ENCODE measurements at regions not wholly inside any gene's neighbourhood (a gene's known extent, or its start where the extent isn't known, plus 50 kb on each side); places are given as distances from the start of the nearest gene placed in this dataset.

GRCh38 chr13:32902029-32902780 is 114.0 kb upstream of the KL start:
- Mint-ChIP-seq H3K27ac (no peak overlapping the region), H3K36me3 (ENCODE audit: low read depth) (no peaks in the 10 kb centered on the region), H3K4me1 (ENCODE audit: low read depth) (peaks cover 23% of the 10 kb centered on the region), H3K4me3 (no peak overlapping the region), H3K27me3 (no peaks in the 10 kb centered on the region), H3K9me3 (no peaks in the 10 kb centered on the region)
- POLR2A ChIA-PET, result no interaction called here
- ATAC-seq (no peak), DNase-seq (no peak)
- TF ChIP-seq CTCF (IDR thresholded peaks at IDR 0.05), result no peak
- CTCF ChIA-PET, result no interaction called here
- intact Hi-C loops (cut with micrococcal nuclease), result loop anchor here (10.0 kb wide), 1 partner anchor 317 kb away; the partner anchor contains the start of gene PDS5B

- no peak for TF ChIP-seq CTCF (IDR thresholded peaks at IDR 0.05)
Observed at GRCh38 chr13:32902874-32903273, 113.3 kb upstream of the KL start.

GRCh38 chr13:32903720-32904119 is 112.5 kb upstream of the KL start:
- Mint-ChIP-seq H3K36me3 (ENCODE audit: low read depth) (no peaks in the 10 kb centered on the region), H3K4me1 (ENCODE audit: low read depth) (peaks cover 23% of the 10 kb centered on the region), H3K4me3 (no peak overlapping the region), H3K9me3 (no peaks in the 10 kb centered on the region), H3K27me3 (no peaks in the 10 kb centered on the region), H3K27ac (no peak overlapping the region)
- no peak for ATAC-seq
- ChIA-PET POLR2A (interaction anchor here (1.1 kb wide), 1 partner anchor 51 kb away, joined by 3 read pairs; no protein-coding TSS in a partner anchor), CTCF (no interaction called here)
- no peak for TF ChIP-seq CTCF (IDR thresholded peaks at IDR 0.05)
- no peak for DNase-seq
- intact Hi-C loops (cut with micrococcal nuclease), result loop anchor here (10.0 kb wide), 1 partner anchor 319 kb away; the partner anchor contains the start of gene PDS5B

More at GRCh38 chr13:32902874-32903273, 113.3 kb upstream of the KL start:
- no peaks in the 10 kb centered on the region for H3K36me3 Mint-ChIP-seq (ENCODE audit: low read depth)
- DNase-seq (no peak), ATAC-seq (no peak)
- ChIA-PET CTCF (no interaction called here), POLR2A (interaction anchor here (1.1 kb wide), 1 partner anchor 50 kb away, joined by 3 read pairs; no protein-coding TSS in a partner anchor)
- intact Hi-C loops (cut with micrococcal nuclease), result loop anchor here (10.0 kb wide), 1 partner anchor 318 kb away; the partner anchor contains the start of gene PDS5B
- no peak overlapping the region for H3K27ac Mint-ChIP-seq
- H3K9me3 Mint-ChIP-seq, result no peaks in the 10 kb centered on the region
- no peak overlapping the region for H3K4me3 Mint-ChIP-seq
- peaks cover 23% of the 10 kb centered on the region for H3K4me1 Mint-ChIP-seq (ENCODE audit: low read depth)
- H3K27me3 Mint-ChIP-seq, result no peaks in the 10 kb centered on the region

- intact Hi-C loops (cut with micrococcal nuclease), result loop anchor here (10.0 kb wide), 1 partner anchor 319 kb away; the partner anchor contains the start of gene PDS5B
- POLR2A ChIA-PET, result no interaction called here
- DNase-seq (no peak), ATAC-seq (no peak)
- H3K4me1 Mint-ChIP-seq (ENCODE audit: low read depth), result peaks cover 23% of the 10 kb centered on the region
- H3K36me3 Mint-ChIP-seq (ENCODE audit: low read depth), result no peaks in the 10 kb centered on the region
- H3K27me3 Mint-ChIP-seq, result peaks cover 2% of the 10 kb centered on the region
- no peak for TF ChIP-seq CTCF (IDR thresholded peaks at IDR 0.05)
- H3K9me3 Mint-ChIP-seq, result no peaks in the 10 kb centered on the region
- H3K4me3 Mint-ChIP-seq, result no peak overlapping the region
- CTCF ChIA-PET, result no interaction called here
- no peak overlapping the region for H3K27ac Mint-ChIP-seq
Observed at GRCh38 chr13:32904266-32904665, 112.0 kb upstream of the KL start.

All from activated CD8-positive, alpha-beta T cell treated with anti-CD3 and anti-CD28 coated beads for 36 hours (primary cell).